OCI-LY7 (cell line): ENCODE measurements at regions not wholly inside any gene's neighbourhood (a gene's known extent, or its start where the extent isn't known, plus 50 kb on each side); places are given as distances from the start of the nearest gene placed in this dataset.

Experiments used
- EZH2phosphoT487 ChIP-seq: fragments of 200-600 bp; sonication (generic); IDR thresholded peaks from 2 replicates; pipeline ENCODE4 v1.6.1; 2018; ENCODE audit warnings: low read depth, borderline replicate concordance, mild to moderate bottlenecking, mixed run types, antibody characterized with exemption, low read length, moderate library complexity, mixed read lengths
- TF ChIP-seq, protein P1 (sequence below): fragments of 200-600 bp; sonication (generic); conservative IDR thresholded peaks from 2 replicates; pipeline ENCODE4 v1.5.1; 2014; ENCODE audit warnings: mild to moderate bottlenecking, antibody characterized with exemption, low read length, moderate library complexity, mixed read lengths

DNA sequence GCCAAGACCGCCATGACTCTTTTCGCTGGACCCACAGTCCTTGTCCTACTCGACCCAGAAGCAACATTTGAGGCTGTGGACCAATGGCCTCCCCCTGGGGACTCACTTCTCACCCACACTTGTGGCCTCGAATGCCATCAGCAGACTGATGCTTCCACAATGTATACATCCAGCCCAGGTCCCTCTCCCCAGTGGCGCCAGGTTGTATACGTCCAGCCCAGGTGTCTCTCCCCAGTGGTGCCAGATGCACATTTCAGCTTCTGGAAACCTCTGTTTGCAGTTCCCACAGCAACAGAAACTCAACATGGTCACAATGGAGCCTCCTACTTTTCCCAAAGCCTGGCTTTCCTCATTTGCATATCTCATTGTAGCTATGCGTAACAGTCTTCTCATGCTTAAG is 210.5 kb upstream of the RNF32 start:
- TF ChIP-seq, protein P1, sequence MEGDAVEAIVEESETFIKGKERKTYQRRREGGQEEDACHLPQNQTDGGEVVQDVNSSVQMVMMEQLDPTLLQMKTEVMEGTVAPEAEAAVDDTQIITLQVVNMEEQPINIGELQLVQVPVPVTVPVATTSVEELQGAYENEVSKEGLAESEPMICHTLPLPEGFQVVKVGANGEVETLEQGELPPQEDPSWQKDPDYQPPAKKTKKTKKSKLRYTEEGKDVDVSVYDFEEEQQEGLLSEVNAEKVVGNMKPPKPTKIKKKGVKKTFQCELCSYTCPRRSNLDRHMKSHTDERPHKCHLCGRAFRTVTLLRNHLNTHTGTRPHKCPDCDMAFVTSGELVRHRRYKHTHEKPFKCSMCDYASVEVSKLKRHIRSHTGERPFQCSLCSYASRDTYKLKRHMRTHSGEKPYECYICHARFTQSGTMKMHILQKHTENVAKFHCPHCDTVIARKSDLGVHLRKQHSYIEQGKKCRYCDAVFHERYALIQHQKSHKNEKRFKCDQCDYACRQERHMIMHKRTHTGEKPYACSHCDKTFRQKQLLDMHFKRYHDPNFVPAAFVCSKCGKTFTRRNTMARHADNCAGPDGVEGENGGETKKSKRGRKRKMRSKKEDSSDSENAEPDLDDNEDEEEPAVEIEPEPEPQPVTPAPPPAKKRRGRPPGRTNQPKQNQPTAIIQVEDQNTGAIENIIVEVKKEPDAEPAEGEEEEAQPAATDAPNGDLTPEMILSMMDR, result no peak
- no peak for TF ChIP-seq EZH2phosphoT487
